Stimulated activated CD8-positive, alpha-beta memory T cell treated with anti-CD3 and anti-CD28 coated beads, Interleukin-12 subunit alpha, Interleukin-12 subunit beta, amount 100 ng/mL, for 4 hours (primary cell): ENCODE measurements at regions not wholly inside any gene's neighbourhood (a gene's known extent, or its start where the extent isn't known, plus 50 kb on each side); places are given as distances from the start of the nearest gene placed in this dataset.
"Not testable (repeated sequence)": the region's sequence is repeated elsewhere in the genome, so short reads cannot be mapped to it uniquely, and the experiment has no call there.

Experiments
- DNase-seq: peaks from one replicate; pipeline ENCODE4 v3.0.0-alpha.2; 2020; ENCODE audit warnings: low read depth

DNA sequence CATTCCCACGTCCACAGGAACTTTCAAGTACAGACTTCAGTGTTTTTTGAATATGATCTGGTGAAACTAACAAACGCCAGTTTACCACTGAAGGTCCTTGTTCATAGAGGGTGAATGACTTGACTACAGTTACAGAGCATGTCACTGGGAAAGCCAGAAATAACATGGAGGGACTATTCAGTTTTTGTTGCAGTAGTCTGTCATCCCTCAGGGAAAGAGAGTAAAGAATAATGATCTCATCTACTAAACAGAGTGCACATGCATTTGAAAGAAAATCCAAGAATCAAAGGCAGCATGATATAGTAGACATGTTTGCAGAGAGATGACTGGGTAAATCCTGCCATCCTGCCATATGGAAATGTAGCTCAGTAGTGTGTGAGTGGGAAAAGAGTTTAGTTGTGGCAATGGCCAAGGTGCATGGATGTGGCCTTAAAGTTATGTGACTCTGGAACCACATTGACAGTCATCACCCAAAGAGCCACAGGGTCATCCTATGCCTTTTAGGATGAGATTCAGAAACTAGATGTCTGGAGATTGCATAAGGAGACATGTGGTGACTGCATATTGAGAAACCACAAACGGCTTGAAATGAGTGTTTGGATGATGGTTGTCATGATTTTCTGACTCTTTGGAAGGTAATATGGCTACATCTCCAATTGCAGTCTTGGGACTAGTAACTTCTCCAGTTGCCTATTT, 125.3 kb upstream of the ZEB2 start:
- no peak for DNase-seq

DNA sequence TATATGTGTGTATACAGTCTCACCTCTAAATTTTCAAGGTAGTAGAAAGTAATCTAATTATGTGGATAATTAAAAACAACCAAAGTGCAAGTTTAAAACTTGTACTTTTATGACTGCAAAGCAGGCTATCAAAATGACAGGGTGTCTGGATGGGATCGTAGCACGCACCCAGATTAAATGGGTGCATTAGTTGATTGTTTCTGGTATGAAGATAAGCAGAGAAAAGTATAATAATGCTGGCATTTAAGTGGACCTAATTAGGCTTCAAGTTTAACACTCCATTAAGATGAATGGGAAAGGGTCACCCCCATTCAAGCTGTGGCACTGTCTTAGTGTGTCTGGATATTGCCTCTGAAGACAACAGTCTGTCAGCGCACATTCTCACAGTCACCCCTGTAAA, 124.6 kb upstream of the ZEB2 start:
- no peak for DNase-seq

DNA sequence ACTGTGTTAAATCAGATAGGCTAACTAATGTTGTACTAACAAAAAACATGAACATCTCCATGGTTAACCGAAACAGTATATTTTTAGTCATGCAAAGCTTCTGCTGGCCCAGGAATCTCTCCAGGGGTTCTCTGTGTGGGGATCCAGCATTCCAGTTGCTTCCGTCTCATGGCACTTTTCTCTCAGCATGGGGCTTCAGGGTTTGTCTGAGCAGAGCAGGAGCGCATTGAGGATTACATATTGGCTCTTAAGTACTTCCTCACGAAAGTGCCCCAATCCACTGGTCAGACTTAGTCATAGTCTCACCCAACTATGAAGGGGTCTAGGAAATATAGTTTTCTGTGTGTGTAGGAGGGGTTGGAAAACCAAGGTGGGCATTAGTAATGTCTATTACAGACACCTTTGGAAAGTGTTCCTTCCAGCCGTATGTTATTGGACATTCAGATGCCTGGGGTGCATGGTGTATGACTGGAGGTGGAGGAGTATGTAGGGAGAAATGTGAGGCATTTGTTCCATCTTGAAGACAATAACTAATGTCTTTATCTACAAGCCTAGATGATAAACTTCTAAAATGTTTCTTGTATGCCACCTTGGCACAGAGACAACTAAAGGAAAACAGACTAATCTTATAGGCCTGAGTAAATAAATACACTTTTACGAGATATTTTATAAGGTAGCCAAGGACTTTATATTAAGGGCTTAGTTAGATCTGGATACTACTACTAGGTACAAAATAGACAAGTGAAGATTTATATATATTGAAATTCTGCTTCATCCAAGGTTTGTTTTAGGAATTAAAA, 123.8 kb upstream of the ZEB2 start:
- no peak for DNase-seq

DNA sequence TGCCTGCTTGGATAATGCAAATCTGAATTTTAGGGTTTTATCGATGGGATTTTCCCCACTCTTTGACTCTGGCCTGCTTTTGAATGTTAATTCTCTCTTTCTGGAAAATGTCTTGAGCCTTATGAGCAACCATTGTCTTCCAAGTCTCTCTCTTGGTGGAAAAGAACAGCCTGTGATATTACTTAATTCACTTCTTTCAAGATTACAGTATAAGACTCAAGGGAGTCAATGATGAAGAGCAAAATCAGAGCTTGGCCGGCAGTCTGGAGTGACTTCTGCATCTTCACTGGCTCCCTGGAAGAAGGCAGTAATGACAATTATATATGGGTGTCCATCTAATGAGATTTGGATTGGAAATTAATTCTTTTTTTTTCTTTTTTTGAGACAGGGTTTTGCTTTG, 122.9 kb upstream of the ZEB2 start:
- DNase-seq, result no peak

DNA sequence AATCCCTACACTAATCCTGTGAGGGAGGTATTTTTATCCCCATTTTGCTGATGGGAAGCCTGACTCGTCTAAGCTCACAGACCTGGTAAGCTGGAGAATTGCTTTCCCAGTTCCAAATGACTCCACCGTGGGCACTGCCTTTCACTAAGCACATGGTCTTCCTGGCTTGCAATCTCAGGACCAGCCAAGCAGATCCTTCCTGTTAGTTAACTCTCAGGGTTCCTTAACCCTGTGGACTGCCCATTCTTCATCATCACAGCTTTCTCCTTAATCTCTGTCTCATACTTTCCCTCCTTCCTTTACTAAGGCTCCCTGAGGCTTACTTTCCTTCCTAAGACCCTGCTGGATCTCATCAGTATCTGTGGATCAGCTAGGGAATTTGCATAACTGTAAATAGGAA, 122.2 kb upstream of the ZEB2 start:
- no peak for DNase-seq

DNA sequence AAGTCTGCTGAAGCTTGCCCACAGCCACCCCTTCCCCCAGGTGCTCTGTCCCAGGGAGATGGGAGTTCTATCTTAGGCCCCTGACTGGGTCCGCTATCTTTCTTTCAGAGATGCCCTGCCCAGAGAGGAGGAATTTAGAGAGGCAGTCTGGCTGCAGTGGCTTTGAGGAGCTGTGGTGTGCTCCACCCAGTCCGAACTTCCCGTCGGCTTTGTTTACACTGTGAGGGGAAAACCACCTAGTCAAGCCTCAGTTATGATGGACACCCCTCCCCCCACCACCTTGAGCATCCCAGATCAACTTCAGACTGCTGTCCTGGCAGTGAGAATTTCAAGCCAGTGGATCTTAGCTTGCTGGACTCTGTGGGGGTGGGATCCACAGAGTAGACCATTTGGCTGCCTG, 118.3 kb upstream of the ZEB2 start:
- not testable (repeated sequence) for DNase-seq

DNA sequence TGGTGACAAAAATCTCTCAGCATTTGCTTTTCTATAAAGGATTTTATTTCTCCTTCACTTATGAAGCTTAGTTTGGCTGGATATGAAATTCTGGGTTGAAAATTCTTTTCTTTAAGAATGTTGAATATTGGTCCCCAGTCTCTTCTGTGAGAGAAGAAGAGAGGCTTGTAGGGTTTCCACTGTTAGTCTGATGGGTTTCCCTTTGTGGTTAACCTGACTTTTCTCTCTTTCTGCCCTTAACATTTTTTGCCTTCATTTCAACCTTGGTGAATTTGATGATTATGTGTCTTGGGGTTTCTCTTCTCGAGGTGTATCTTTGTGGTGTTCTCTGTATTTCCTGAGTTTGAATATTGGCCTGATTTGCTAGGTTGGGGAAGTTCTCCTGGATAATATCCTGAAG, 116.9 kb upstream of the ZEB2 start:
- not testable (repeated sequence) for DNase-seq

DNA sequence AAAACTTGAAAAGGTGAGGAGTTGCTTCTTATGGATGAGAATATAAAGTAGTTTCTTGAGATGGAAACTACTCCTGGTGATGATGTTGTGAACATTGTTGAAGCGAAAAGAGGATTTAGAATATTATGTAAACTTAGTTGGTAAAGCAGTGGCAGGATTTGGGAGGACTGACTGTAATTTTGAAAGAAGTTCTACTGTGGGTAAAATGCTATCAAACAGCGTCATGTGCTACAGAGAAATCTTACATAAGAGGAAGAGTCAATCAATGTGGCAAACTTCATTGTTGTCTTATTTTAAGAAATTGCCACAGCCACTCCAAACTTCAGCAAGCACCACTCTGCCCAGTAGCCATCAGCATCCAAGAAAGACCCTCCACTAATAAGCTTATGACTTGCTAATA, 112.9 kb upstream of the ZEB2 start:
- no peak for DNase-seq

DNA sequence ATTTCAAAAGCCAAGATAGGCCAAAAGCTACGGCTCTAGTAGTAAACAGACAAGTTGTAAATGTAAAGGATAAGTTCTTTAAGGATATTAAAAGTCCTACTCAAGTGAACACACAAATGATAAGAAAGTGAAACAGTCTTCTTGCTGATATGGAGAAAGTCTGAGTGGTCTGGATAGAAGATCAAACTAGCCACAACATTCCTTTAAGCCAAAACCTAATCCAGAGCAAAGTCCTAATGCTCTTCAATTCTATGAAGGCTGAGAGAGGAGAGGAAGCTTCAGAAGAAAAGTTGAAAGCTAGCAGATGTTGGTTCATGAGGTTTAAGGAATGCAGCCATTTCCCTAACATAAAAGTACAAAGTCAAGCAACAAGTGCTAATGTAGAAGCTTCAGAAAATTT, 111.7 kb upstream of the ZEB2 start:
- no peak for DNase-seq

DNA sequence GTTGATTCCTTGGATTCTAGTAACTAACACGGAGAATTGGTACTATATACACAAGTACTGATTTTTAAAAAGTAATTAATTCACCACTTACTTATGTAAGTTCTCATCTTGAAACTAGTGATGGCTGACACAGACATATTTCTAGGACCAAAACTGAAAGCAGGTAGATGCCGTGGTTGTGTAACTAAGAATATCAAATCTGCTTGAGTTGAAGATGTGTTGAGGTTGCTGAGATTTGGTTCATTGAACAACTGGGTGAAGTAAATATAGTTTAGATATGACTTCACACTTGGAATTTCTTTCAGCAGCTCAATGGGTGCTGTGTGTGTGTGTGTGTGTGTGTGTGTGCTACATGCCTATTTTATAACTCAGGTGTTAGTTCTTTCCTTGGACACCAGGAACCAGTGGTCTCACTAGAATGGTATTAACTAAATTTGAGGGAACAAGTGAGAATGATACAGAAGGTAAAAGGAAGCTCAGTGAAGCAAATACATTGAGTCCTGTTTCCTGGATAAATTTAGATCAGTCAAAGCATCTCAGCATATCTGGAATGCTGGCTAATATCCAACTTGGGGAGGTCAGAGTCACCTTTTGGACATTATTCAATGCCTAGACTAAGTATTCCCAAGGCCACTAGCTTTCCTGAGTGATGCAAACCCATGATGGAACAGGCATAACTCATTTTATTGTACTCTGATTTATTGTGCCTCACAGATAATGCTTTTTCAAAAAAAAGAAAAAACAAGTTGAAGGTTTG, 110.7 kb upstream of the ZEB2 start:
- no peak for DNase-seq

DNA sequence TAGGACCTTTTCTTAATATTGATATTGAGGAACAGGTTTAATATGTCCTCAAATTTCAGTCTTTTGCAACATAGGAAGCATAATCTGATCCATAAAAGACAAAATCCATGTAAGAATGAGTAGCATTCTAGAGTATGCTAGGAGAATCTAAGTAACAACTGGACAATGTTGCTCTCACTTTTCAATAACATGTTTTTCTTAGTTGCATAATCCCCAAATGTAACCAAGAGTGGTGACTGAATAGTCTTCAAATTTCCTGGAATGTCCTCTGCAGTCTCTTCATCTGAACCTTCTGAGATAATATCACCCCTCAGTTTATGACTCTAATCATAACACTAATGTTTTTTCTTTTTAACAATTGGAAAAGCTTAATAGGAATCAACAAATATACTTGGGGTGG, 110.0 kb upstream of the ZEB2 start:
- DNase-seq, result no peak

DNA sequence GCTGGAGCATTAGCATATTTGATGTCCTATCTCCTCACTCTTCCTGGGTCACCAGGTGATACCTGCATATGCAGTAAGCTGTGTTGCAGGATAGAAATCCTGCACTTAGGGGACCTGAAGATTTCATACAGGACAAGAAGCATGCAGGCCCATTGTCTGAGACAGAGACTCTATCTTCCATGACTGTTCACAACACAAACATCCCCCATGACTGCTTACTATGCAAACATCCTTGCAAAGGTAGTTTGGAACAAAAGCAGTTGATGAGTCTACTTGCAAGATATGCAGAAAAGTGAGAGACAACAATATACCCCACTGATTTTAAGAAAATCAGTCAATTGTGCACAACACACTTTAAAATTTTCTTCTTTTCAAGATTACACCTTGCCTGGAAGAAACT, 108.6 kb upstream of the ZEB2 start:
- DNase-seq, result no peak

DNA sequence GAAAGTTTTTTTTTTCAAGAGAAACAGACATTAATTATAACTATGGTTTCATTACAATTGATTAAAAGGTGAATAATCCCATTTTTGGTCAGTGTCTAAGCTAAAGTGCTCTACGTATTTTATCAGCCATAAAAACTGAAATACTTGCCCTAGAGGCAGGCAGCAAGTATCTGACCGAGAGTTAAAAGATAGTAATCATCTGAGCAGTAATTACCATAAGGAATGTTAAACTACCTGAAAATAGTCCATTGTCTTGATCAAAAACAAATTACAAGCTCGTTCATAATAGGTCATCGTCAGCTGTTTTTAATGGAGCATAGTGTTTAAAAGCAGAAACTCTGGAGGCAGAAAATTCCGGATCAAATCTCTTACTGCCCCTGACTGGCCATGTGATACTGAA, 105.7 kb upstream of the ZEB2 start:
- DNase-seq, result no peak

DNA sequence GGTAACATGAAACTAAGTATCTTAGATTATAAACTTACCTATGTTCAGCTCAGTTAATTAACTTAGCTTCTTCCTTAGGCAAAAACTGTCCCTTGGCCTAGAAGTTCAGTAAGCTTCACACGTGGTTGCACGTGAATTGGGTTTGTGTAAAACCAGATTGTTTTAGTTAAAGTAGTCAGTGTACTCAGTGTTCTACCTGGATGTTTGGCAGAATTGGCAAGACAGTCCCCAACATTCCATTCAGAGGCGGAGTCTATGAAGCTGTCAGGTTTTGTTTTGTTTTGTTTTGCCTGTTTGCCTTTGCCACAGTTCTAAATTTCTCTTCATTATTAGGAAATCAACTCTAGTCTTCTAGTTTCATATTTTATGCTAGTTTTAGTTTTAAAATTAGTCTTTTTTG, 105.3 kb upstream of the ZEB2 start:
- DNase-seq, result no peak

DNA sequence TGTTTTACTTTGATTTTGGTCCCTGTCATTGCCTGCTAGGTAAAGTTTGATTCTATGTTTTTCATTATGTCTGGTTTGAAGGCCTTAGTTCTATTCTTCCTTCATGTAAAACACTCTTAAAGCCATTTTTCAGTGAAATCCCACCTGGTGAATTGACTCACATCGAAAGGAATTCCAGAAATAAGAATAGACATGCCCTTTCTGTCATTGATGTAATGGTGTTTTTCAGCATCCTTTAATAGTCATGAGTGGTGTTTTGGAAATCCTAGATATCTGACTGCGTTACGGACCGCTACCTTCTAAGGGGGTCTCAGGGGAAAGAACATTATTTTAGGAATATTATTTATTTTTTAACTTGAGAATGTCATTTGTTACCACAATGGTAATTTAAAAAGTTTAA, 104.5 kb upstream of the ZEB2 start:
- DNase-seq, result no peak

DNA sequence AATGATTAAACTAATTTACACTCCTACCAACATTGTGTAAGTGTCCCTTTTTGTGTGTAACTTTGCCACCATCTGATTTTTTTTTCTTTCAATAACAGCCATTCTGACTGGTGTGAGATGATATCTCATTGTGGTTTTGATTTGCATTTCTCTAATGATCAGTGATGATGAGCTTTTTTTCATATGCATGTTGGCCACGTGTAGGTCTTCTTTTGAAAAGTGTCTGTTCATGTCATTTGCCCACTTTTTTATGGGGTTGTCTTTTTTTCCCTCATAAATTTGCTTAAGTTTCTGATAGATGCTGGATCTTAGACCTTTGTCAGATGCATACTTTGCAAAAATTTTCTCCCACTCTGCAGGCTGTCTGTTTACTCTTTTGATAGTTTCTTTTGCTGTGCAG, 102.5 kb upstream of the ZEB2 start:
- not testable (repeated sequence) for DNase-seq

DNA sequence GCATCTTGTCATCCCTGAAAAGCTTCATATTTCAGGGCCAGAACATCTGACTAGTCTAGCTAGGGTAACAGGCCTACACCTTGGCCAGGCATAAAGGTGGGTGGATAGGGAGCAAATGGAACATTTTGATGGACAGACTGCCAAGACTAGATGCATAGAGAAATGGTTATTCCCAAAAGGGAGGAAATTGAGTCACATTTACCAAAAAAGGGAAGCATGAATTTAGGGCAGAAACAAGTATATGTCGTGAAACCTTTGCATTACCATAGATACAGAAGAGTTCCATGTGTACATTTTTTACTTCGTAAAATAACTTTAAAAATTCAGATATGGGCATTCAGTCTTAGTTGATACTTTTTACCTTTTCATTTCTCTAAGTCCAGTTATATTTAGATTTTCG, 101.3 kb upstream of the ZEB2 start:
- DNase-seq, result no peak

DNA sequence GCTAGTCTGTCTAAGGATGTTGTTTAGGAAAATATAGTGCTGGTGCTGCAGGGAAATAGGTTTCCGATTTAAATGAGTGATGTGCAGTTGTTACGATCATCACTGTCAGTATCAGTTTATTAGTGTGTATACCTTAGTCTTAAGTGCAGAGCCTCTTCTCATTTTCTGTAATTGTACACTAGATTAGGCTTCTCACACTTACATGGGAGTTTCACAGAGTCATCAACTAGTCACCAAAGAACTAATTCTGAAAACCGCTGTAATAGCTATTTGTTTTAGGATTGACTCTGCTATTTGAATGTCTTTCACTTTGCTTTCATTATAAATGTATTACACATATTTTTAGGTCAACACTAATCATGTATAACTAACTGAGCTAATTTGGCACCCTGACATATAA, 99.8 kb upstream of the ZEB2 start:
- DNase-seq, result no peak

DNA sequence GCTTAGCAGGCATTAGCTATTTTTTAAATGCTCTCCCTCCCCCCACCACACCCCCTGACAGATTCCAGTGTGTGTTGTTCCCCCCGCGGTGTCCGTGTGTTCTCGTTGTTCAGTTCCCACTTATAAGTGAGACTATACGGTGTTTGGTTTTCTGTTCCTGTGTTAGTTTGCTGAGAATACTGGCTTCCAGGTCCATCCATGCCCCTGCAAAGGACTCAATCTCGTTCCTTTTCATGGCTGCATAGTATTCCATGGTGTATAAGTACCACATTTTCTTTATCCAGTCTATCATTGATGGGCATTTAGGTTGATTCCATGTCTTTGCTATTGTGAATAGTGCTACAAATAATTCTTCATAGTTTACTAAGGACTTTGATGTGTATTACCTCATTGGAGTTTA, 97.3 kb upstream of the ZEB2 start:
- not testable (repeated sequence) for DNase-seq

DNA sequence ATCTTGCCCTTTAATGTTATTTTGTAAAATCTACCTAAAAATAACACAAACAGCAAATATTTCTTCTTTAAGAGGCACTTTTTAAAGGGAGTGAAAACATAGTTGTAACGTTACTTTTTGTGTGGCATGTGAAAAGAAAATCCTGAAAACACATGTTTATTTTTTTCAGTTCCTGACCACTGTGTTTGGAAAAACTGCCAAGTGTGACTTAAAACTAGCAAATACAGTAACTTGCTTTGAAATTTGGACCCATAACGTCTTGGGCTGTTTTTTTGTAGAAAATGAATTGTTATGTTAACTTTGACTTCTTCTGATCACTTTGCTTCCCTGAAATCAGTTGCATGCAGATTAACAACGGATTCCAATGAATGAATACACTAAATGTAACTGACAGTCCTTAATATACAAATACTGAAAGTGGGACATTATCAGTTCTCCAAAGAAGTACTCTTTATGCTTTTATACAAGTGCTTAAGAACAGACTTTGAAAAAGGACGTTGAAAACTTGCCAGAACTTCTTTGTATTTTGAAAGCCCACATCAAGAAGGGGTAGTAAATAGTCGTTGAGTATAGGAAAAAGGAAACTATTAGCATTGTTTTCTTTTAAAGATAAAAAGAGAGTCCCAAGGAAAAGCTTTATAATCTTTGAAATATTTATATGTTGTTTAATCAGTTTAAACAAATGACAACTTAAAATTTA, 96.1 kb upstream of the ZEB2 start:
- no peak for DNase-seq

DNA sequence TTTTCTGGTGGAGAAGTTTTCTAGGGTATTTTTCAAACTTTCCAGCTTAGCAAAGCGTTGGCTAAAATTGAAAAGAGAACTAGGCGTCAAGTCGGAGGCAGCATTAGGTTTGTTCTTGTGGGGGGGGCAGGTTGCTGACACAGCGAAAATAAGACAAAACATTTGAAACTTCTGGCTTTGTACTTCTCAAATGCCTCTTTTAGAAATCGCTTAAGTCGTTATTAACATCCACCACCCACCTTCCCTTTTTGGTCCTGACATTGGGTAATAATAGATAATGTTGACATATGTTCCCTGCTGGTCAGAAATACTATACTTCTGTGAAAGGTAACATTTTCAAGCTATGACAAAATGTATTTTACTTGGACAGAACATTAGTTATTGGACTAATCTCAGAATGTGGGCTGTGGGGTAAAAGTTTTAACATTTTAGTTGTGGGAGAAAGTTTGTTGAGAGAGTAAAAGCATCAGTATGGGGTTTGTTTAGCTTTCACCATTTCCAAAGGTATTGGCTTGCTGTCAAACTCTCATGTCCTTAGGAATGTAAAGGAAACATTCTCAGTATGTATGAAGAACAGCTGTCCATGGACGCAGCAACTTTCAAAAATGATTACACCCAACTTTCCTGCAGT, 88.1 kb upstream of the ZEB2 start:
- DNase-seq, result no peak

DNA sequence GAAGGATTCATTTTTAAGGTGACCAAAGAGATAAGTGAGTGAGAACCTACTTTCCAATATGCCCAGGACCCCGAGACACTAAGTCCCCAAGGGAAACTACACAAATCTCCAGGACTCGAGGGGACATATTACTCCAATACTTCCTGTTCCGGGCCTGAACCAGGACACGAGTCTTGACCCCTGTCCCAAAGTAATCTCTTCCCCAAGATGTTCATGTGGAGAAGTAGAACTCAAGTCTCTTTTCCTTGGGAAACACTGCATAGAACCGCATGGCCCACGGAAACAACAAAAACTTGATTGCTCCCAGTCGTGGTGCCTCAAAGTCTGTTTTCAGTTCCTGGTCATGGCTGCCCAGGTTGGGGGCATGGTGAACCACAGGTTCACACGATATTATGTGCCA, 87.2 kb upstream of the ZEB2 start:
- no peak for DNase-seq
